Heart left ventricle (tissue), 16 donors: ENCODE measurements at regions not wholly inside any gene's neighbourhood (a gene's known extent, or its start where the extent isn't known, plus 50 kb on each side); places are given as distances from the start of the nearest gene placed in this dataset.

Experiments
- ATAC-seq, 4 donors: fragments of 200-7000 bp; cut with Tn5 transposase; one replicate each; pipeline ENCODE4 v1.9.1; 2020 to 2022; ENCODE audit warnings: moderate library complexity in 4 of 4, mild to moderate bottlenecking in 3 of 4, moderate number of reproducible peaks in 1 of 4
- DNase-seq, 5 donors: peaks; one replicate each; pipeline ENCODE4 v3.0.0-alpha.2; 2020
- H3K27ac ChIP-seq, 12 donors: fragments of 200-600 bp; sonication (generic) in 4 of 12; one replicate each; pipeline versions ENCODE4 v1.5.0 to v1.8.0; 2016 to 2022; ENCODE audit warnings: mild to moderate bottlenecking in 2 of 12
- H3K27me3 ChIP-seq, 9 donors: fragments of 200-600 bp; sonication (generic) in 2 of 9; one replicate each; pipeline versions ENCODE4 v1.5.1 to v1.8.0; 2016 to 2022; ENCODE audit warnings: mild to moderate bottlenecking in 3 of 9
- H3K36me3 ChIP-seq, 9 donors: fragments of 200-600 bp; sonication (generic) in 2 of 9; one replicate each; pipeline versions ENCODE4 v1.5.0 to v1.8.0; 2018 to 2022; ENCODE audit warnings: mild to moderate bottlenecking in 2 of 9
- H3K4me1 ChIP-seq, 12 donors: fragments of 200-600 bp; sonication (generic) in 4 of 12; one replicate each; pipeline versions ENCODE4 v1.5.0 to v1.8.0; 2016 to 2022; ENCODE audit warnings: mild to moderate bottlenecking in 3 of 12
- H3K4me3 ChIP-seq, 12 donors: fragments of 200-600 bp; sonication (generic) in 4 of 12; one replicate each; pipeline versions ENCODE4 v1.5.0 to v1.8.0; 2017 to 2022; ENCODE audit warnings: mild to moderate bottlenecking in 9 of 12, moderate library complexity in 4 of 12
- H3K9me3 ChIP-seq, 12 donors: fragments of 200-600 bp; sonication (generic) in 4 of 12; one replicate each; pipeline versions ENCODE4 v1.5.0 to v1.8.0; 2016 to 2022; ENCODE audit warnings: mild to moderate bottlenecking in 1 of 12
- CTCF ChIP-seq, 12 donors: fragments of 200-600 bp; sonication (generic) in 4 of 12; IDR thresholded peaks; one replicate each; pipeline versions ENCODE4 v1.5.0 to v1.8.0; 2018 to 2022; ENCODE audit warnings: antibody characterized with exemption in 12 of 12, mild to moderate bottlenecking in 5 of 12
- POLR2A ChIP-seq, 2 donors: fragments of 450-650 bp; IDR thresholded peaks; one replicate each; pipeline ENCODE4 v1.6.1; 2017; ENCODE audit warnings: antibody characterized with exemption in 2 of 2, mild to moderate bottlenecking in 2 of 2, moderate library complexity in 2 of 2
- WGBS, 4 donors: extraction: QIAGEN DNeasy Blood & Tissue Kit in 2 of 4; methylation state at CpG; one replicate each; pipeline versions ENCODE4 v1.1.5 to v1.1.7; 2013 to 2018; 5-methylcytosine and 5-hydroxymethylcytosine counted together
- intact Hi-C, 10 donors: fragments of 100-400 bp; cut with DNase I; formaldehyde crosslinking; loops; one replicate each; pipeline versions ENCODE4 v1.11.1 to v1.14.2; 2022
- donor health status: ischemic (EF 13 %, LVEDD 7.1; RV severe dilation, severe dysfunction).
- donor health status: healthy with polysubstance abuse.
- donor health status: DM: no; HTN: yes; CAD: no.
- donor health status: DM: no; HTN: no; CAD: no.
- donor health status: ischemic (EF 25% LVEDD 6.9; RV normal size, moderate dysfunction).
- donor health status: ischemic (EF 25% LVEDD 5.7; RV mildly dilated, moderate dysfunction).
- donor health status: healthy.
- donor health status: DM: yes; HTN: yes; CAD: no.
- donor health status: ischemic (EF 35%, LVEDD 5.7; RV mildly dilated, moderate dysfunction).
- donor health status: nonischemic (EF 11% LVEDD 7.7; RV severe dilation, severe dysfunction).
- donor health status: DM: yes; HTN: yes; CAD: no.
- donor health status: PGD.
- donor health status: ischemic (EF 29% LVEDD 5.4; RV normal size, mild dysfunction).
- donor health status: nonischemic (EF 23%, LVEDD 6.1; RV moderate dilation, normal function).

GRCh38 chr13:100986571-100986970 lies 312.0 kb upstream of the TMTC4 start:
- ATAC-seq (no peak), DNase-seq (no peak)
- WGBS, 4 donors, result 16 to 65% (median 25%) methylated on average over 1 of the region's 1 CpG
- intact Hi-C loops, result no loop called here
- Histone ChIP-seq H3K27me3 (peaks cover 0 to 14% (median 0%) of the 10 kb centered on the region in 9 donors), H3K4me3 (no peak overlapping the region), H3K36me3 (no peaks in the 10 kb centered on the region), H3K27ac (no peak overlapping the region), H3K4me1 (no peaks in the 10 kb centered on the region), H3K9me3 (peaks cover 0 to 13% (median 0%) of the 10 kb centered on the region in 12 donors)
- no peak for TF ChIP-seq POLR2A (IDR thresholded peaks at IDR 0.05)
- no peak for TF ChIP-seq CTCF (IDR thresholded peaks at IDR 0.05)

- no peaks in the 10 kb centered on the region for H3K4me1 ChIP-seq
- H3K27ac ChIP-seq, result no peak overlapping the region
- TF ChIP-seq POLR2A (IDR thresholded peaks at IDR 0.05) (no peak), CTCF (IDR thresholded peaks at IDR 0.05) (no peak)
- no peaks in the 10 kb centered on the region for H3K36me3 ChIP-seq
- peaks cover 0 to 14% (median 0%) of the 10 kb centered on the region in 9 donors for H3K27me3 ChIP-seq
- DNase-seq, result no peak
- 20 to 50% (median 32%) methylated on average over 3 of the region's 3 CpGs for WGBS, 4 donors
- intact Hi-C loops, result no loop called here
- no peak for ATAC-seq
- no peaks in the 10 kb centered on the region for H3K9me3 ChIP-seq
- H3K4me3 ChIP-seq, result no peak overlapping the region
These were observed 309.6 kb upstream of the TMTC4 start for GRCh38 chr13:100984085-100984705.

- no peak for TF ChIP-seq POLR2A (IDR thresholded peaks at IDR 0.05)
- H3K4me3 ChIP-seq, result no peak overlapping the region
- no peaks in the 10 kb centered on the region for H3K36me3 ChIP-seq
- DNase-seq (no peak), ATAC-seq (no peak)
- no peak overlapping the region for H3K27ac ChIP-seq
- 79 to 84% (median 80%) methylated on average over 6 of the region's 6 CpGs for WGBS, 4 donors
- no peaks in the 10 kb centered on the region for H3K4me1 ChIP-seq
- no peaks in the 10 kb centered on the region for H3K9me3 ChIP-seq
- intact Hi-C loops, result no loop called here
- H3K27me3 ChIP-seq, result peaks cover 0 to 4% (median 0%) of the 10 kb centered on the region in 9 donors
These were observed 308.5 kb upstream of the TMTC4 start for GRCh38 chr13:100983111-100983510.

- ATAC-seq, result no peak
- no peaks in the 10 kb centered on the region for H3K36me3 ChIP-seq
- DNase-seq, result no peak
- H3K4me1 ChIP-seq, result no peaks in the 10 kb centered on the region
- no peak for TF ChIP-seq POLR2A (IDR thresholded peaks at IDR 0.05)
- no peak for TF ChIP-seq CTCF (IDR thresholded peaks at IDR 0.05)
- H3K27me3 ChIP-seq, result no peaks in the 10 kb centered on the region
- H3K4me3 ChIP-seq, result no peak overlapping the region
- intact Hi-C loops, result no loop called here
- H3K9me3 ChIP-seq, result no peaks in the 10 kb centered on the region
- H3K27ac ChIP-seq, result no peak overlapping the region
These were observed 305.6 kb upstream of the TMTC4 start for GRCh38 chr13:100980171-100980570.

GRCh38 chr13:100977841-100978240 lies 303.2 kb upstream of the TMTC4 start:
- intact Hi-C loops, result no loop called here
- 80 to 83% (median 80%) methylated on average over 7 of the region's 7 CpGs for WGBS, 4 donors

More at GRCh38 chr13:100977841-100978240, 303.2 kb upstream of the TMTC4 start:
- H3K27ac ChIP-seq, result no peak overlapping the region
- TF ChIP-seq POLR2A (IDR thresholded peaks at IDR 0.05) (no peak), CTCF (IDR thresholded peaks at IDR 0.05) (no peak)
- no peaks in the 10 kb centered on the region for H3K27me3 ChIP-seq
- H3K36me3 ChIP-seq, result no peaks in the 10 kb centered on the region
- DNase-seq, result no peak
- ATAC-seq, result no peak
- H3K9me3 ChIP-seq, result peaks cover 0 to 1% (median 0%) of the 10 kb centered on the region in 12 donors
- H3K4me1 ChIP-seq, result no peaks in the 10 kb centered on the region
- no peak overlapping the region for H3K4me3 ChIP-seq
